ENCODE measurements at regions not wholly inside any gene's neighbourhood (a gene's known extent, or its start where the extent isn't known, plus 50 kb on each side); places are given as distances from the start of the nearest gene placed in this dataset.

DNA sequence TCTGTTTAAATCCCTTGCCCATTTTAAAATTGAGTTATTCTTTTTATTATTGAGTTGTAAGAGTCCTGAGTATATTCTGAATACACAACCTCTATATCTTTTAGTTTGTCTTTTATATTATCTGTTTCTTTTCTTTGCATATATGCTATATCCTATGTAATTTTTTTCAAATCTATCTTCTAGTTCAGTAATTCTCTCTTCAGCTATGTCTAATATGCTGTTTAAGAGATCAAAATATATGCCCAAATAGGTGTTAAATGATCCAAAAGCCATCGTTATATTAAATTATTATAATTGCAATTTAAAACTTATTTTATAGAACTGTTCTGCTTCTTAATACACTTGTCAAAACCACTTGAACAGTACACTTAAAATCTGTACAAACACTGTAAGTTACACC is 107.4 kb upstream of the TSPAN5 start:
- DNase-seq (ENCODE audit: low read depth), result no peak

DNA sequence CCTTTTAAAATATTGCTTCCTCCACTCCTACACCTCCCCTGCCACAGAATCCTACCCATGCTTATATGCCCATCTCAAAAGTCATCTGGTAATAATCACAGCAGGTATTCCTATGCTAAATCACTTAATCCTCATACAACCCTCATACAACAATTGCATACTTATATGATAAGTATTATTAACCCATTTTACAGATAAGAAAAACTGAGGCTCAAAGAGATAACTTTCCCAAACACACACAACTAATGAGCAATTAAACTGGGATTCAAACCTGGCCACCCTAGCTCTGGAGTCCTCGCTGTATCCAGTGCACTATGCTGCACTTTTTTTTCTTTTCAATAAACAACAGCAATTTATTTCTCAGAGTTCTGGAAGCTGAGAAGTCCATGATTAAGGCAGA is 99.8 kb upstream of the TSPAN5 start:
- DNase-seq (ENCODE audit: low read depth), result no peak

DNA sequence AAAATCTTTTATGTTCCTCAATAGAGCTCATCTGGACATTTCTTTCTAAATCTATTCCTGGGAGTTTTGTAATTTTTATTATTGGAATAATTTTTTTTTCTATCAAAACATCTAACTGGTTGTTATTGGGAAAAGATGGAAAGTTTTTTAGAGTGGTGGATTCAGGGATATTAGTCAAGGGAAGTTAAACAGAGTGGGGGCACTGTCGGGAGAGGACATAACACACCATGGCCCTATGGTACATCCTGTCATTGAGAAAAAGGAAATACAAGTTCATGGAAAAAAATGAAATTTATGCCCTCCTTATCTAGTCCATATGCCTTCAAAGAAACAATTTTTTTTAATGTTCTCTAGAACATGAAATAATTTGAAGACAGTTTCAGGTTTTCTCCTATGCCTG is 96.3 kb upstream of the TSPAN5 start:
- DNase-seq (ENCODE audit: low read depth), result no peak

DNA sequence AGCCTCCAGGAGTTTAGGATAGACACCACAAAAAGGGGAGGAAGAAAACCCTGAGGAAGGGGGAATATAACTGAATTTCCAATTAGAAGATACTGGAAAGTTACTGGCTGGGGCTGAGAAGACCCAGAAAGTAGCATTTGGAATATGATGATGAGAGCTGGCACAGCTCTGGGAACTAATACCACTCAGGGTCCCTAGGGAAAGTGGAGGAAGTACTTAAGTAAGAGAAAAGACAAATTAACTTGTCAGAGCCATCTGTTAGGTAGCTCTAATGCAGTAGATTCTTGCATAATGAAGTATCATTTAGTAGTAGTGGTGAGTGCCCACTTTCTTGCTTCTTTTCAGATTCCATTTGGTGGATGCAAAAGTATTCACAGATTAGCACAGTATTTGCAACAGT is 90.8 kb upstream of the TSPAN5 start:
- peak; percentile 88 for DNase-seq (ENCODE audit: low read depth)

DNA sequence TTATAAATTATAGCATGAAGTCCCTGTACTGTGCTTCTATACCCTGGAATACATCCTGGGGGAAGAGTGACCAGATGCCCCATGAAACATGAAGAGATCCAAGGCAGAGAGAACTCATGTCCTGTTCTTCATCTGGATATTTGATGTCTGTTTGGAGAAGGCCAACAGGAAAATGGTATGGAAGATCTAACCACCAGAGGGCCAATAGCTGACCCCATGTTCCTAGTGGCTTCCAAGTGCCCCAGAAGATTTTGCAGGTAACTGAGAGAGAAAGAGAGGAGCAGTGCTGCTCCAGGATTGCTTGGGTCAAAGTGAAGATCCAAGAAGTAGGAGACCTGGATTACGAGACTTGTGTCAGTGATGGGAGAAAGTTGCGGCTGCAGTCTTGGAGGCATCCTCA is 90.2 kb upstream of the TSPAN5 start:
- DNase-seq (ENCODE audit: low read depth), result no peak

DNA sequence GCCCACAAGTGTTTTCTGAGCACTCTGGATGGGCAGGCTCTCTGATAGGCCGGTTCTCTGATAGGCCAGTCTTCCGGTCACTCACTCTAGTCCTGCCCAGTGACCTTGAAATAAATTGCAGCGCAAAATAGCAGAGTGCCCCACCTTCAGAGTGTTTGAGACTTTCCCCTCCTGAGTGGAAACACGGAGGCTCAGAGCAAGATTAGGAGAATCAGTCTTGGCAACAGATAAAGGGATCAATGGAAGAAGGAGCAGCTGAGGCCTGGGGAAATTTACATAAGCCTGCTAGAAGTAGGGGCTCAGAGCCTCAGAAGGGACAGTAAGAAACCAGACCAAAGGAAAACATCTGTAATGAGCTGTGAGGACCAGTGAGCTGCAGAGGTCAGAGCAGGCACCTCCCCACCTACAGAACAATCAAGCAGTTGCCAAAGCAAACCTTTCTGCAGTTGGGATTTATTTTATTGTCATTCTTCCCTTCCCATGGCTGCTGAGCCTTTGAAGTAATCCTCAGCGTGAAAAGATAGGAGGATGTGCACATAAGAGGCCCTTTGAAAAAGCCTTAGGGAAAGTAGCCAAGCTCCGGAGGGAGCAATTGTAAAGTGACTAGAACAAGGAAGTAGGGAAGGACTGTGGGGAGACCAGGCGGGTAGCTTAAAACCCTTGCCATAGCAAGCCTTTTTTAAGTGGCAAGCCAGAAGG is 89.1 kb upstream of the TSPAN5 start:
- peak; percentile 29 for DNase-seq (ENCODE audit: low read depth)

DNA sequence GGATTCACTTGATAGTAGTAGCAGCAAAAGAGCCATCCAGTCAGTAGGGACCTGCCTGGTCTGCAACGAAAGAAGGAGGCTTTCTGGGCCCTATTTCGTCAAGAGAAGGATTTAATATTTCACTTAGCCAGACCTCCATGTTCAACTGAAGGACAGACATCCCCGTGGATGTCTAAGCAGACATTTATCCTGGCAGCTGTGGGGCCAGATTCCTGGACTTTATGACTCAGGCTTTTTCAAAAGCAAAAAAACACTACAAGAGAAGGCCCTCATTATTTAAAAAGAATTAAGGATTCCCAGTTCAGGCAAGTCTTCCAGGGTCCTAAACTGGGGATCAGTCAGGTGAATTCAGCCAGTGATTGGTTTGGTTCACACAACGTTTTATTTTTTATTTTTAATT is 88.5 kb upstream of the TSPAN5 start:
- no peak for DNase-seq (ENCODE audit: low read depth)

DNA sequence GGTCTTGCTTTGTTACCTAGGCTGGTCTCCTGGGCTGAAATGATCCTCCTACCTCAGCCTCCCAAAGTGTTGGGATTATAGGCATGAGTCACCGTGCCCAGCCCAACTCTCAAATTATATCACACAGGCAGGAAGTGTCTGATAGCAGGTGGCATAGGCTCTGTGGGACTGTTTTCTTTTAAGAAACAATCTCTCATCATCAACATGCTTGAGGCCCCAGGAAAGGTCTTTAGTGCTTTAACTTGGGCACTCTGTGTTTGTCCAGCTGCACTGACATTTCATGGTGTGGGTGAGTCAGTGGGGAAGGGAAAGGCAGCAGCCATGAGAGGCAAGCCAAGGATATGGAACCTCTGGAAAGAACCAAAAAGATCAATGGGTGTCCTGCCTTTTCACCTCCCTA is 88.1 kb upstream of the TSPAN5 start:
- DNase-seq (ENCODE audit: low read depth), result peak; percentile 98

DNA sequence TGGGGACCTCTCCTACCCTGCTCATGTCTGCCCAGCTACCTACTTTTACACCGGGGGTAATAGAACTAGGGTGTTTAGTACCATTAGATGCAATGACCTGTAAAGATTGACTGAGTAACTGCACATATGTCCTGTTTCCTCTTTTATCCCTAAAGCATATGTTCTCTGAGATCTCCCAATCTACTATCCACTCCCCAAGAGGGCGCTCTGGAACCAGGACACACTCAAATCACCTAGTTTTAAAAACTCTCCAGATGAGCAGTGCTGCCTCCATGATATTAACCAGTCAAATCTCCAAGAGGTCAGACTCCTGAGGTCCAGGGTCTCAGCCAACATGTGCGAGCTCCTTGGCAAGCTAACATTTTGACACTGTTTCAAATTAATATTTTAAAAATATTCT is 87.0 kb upstream of the TSPAN5 start:
- peak; percentile 41 for DNase-seq (ENCODE audit: low read depth)

DNA sequence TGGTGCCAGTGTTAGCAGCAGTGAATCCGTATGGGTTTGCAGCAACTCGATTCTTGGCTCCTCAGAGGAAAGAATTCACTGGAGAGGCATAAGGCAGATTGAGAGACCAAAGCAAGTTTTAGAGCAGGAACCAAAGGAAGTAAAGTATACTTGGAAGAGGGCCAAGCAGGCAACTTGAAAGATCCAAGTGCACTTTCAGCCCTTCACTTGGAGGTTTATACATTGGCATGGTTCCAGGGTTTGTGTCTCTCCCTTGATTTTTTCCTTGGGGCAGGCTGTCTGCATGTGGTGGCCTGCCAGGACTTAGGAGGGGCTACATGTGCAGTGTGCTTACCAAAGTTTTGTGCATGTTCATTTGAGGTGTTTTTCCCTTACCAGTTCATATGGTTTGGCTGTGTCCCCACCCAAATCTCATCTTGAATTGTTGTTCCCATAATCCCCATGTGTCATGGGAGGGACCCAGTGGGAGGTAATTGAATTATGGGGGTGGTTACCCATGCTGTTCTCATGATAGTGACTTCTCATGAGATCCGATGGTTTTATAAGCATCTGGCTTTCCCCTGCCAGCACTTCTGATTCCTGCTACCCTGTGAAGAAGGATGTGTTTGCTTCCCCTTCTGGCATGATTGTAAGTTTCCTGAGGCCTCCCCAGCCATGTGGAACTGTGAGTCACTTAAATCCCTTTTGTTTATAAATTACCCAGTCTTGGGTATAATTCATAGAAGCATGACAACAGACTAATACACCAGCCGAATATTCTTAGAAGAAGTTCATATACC is 86.2 kb upstream of the TSPAN5 start:
- DNase-seq (ENCODE audit: low read depth), result no peak

DNA sequence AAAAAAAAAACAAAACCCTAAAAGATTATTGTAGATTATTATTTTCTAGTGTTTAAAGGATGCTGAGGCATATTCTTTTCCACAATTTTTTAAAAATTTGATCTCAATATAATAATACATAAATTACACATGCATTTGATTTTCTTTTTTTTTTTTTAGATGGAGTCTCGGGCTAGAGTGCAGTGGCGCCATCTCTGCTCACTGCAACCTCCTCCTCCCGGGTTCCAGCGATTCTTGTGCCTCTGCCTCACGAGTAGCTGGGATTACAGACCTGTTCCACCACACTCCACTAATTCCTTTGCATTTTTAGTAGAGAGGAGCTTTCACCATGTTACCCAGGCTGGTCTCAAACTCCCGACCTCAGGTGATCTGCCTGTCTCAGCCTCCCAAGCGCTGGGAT is 83.5 kb upstream of the TSPAN5 start:
- DNase-seq (ENCODE audit: low read depth), result no peak

DNA sequence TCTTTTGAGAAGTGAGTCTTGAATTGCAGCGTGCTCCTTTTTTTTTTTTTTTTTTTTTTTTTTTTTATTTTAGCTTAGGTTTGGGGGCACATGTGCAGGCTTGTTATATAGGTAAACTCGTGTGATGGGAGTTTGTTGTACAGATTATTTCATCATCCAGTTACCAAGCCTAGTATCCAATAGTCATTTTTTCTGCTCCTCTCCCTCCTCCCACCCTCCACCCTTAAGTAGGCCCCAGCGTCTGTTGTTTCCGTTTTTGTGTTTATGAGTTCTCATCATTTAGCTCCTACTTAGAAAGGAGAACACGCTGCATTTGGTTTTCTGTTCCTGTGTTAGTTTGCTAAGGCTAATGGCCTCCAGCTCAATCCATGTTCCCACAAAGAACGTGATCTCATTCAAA is 81.3 kb upstream of the TSPAN5 start:
- no peak for DNase-seq (ENCODE audit: low read depth)

DNA sequence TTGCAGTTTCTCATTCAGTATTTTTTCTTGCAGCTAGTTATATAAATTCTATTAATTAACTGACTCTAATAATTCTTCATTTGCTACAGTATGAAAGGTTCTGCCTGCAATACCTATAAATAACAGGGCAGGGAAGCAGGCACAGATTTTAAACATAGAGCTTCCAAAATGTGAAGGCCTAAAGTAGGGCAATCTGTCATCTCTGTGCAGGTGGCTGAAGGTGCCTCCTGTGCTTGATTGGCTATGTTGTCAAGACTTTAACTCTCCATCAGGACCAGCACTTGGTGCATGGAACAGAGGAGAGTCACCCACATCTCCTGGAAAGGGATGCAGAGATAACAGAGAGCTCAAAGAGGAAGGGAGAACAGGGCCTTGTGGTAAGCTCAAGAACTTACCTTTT is 75.2 kb upstream of the TSPAN5 start:
- no peak for DNase-seq (ENCODE audit: low read depth)

DNA sequence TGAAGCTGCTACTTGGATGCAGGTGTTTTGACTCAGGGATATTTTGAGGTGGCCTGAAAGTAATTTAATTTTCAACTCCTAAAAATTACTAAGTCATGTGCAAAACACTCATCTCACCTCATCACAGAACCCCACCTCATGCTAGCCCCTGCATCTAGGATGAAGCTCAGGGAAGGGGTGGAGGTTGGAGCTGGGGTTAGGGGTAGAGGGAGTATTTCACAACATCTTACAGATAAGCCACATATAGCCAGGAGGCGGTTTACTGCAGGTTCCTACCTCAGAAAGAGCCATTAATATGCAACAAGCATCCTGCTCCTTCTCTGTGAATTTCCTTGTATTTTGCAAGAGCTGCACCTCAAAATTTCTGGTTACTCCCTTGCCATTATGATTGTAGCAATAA is 70.5 kb upstream of the TSPAN5 start:
- no peak for DNase-seq (ENCODE audit: low read depth)

DNA sequence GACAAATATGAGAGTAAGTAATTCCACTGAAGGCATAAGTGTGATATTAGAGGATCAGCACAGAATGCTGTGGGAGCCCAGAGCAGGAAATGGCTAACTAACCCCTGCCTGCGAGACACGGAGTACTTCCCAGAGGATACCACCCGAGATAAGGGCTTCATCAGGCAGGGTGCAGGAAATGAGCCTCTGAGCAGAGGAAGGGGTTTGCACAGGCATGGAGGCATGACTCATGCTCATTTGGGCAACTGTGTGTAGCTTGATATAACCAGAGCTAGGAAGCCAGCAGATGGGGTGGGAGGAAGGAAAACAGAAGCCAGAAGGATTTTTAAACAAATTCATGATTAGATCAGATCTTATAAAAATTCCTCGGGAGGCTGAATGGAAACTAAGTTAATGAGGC is 70.0 kb upstream of the TSPAN5 start:
- DNase-seq (ENCODE audit: low read depth), result peak; percentile 72

DNA sequence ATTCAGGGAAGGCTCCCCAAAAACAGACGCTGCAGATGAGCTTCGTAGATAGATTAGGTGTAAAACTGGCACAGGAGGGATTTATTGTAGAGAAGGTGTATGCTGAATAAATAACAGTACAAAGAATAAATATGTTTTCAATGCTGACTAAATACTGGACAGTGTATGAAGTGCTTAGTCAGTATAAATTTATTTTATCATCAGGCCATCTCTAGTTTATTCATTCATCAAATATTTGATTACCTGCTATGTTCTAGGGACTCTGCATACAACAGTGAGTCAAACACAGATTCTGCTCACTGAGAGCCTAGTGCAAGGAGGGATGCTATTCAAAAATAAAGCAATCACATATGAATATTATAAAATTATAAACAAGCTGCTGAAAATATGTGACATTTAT is 63.6 kb upstream of the TSPAN5 start:
- no peak for DNase-seq (ENCODE audit: low read depth)

DNA sequence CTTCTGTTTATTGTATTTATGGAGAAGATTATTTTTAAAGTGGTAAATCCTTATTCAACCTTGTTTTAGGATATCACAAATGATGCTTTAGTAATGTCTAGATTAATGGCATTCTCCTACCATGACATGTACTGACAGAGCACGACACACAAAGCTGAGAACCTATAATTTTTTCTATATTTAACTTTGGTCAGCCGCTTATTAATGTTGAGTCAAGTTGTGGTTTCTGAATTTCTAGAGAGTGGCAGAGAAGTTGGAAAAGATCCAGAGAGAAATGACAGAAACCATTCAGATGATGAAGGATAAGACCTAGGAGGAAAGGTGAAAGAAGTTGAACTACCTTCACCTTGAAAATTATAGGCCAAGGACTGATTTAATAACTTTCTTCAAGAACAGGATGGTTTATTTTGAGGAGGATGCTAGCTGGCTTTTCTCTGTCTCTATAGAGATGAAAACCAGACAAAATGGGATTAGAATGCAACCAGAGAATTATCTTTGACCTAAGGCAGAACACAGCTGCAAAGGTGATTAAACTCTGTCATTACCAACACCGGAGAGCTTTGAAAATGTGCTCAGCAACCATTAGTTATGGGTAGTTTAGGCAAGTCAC is 62.6 kb upstream of the TSPAN5 start:
- DNase-seq (ENCODE audit: low read depth), result peak; percentile 83

DNA sequence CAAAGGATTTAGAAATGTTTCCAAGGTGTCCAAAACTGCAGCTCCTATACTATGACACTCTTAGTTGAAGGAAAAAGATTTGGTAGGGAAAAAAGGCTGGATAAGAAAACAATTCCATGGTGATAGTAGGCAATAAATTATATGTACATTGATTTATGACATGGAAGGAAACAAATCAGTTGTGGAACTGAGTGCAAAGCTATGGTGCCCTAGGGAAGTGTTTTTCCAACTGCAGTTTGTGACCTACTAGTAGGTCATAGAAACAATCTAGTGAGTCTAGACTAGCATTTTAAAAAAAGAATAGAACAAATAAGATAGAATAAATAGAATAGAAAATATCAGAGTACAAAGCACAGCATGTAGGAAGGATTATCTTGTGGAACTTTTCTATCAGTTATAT is 58.4 kb upstream of the TSPAN5 start:
- DNase-seq (ENCODE audit: low read depth), result no peak

DNA sequence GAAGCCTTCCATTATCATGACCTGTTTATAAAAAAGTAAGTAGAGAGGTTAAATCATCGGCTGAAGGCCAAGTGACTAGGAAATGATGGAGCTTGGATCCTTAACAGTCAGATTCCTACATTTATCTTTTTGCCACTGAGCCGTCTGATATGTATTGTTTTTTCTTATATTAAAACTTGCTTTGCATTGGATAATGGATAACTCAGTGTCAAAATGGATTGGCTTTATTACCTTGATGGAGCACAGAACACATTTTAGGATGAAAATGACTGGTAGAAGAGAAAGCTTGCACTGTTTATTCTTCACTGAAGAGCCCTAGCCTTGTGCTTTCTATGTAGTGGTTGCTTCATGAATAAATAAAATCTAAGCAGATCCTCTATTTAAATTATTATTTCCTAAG is 54.2 kb upstream of the TSPAN5 start:
- no peak for DNase-seq (ENCODE audit: low read depth)

DNA sequence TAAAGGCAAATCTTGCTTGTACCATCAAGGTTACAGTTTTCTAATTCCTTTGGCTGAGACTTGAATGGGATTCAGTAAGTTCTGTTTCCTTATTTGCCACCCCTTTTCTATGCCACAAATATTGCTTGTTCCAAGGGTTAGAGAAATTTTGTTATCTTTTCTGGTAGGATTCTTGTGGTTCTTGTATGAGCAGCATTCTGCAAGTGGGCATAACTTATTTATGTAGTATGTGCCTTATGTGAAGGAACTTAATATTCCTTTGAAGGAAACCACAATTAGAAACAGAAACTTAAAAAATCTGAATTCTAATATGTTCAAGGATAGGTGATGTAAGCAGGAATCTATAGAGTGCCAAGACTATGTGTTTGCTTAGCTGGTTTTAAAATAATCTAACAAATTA is 53.1 kb upstream of the TSPAN5 start:
- peak; percentile 17 for DNase-seq (ENCODE audit: low read depth)

DNA sequence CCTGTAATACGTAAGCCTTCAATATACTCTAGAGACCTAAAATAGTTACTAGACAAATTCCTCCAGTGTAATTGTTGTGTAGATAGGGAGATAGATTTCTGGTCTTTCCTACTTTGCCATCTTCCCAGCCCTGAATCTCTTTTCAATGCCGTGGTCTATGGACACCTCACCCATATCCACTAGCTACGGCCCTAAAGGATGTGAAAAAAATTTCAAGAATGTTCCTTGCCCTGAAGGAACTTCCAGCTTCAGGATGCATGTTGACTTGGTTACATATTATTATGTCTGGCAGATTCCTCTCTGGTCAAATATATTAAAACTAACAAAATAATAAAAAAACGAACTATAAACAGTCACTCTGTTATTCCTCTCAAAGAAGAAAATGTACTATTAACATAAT is 52.4 kb upstream of the TSPAN5 start:
- peak; percentile 51 for DNase-seq (ENCODE audit: low read depth)

Measured in LHCN-M2 (cell line).